ENCODE measurements at regions not wholly inside any gene's neighbourhood (a gene's known extent, or its start where the extent isn't known, plus 50 kb on each side); places are given as distances from the start of the nearest gene placed in this dataset.

GRCh38 chr11:33437529-33437928 is 180.3 kb downstream of the HIPK3 start:
- CTCF ChIA-PET = no interaction called here
- TF ChIP-seq ZNF184 (tag by site-specific recombination; IDR thresholded peaks at IDR 0.05) (no peak), IKZF3 (tag by site-specific recombination; IDR thresholded peaks at IDR 0.05) (no peak), ZNF692 (tag by site-specific recombination; IDR thresholded peaks at IDR 0.05) (no peak), ZNF174 (tag by site-specific recombination; IDR thresholded peaks at IDR 0.05) (no peak), ZNF510 (tag by site-specific recombination; IDR thresholded peaks at IDR 0.05; ENCODE audit: insufficient replicate concordance) (no peak)

GRCh38 chr11:33435216-33435615 is 178.0 kb downstream of the HIPK3 start:
- ChIA-PET POLR2A (no interaction called here), CTCF (no interaction called here)
- Histone ChIP-seq H3K4me1 (ENCODE audit: control insufficient read depth, insufficient read depth, low read length) (no peaks in the 10 kb centered on the region), H3K4me3 (ENCODE audit: low read depth, low read length) (no peak overlapping the region), H3K27ac (ENCODE audit: extremely low read depth, low read depth, low read length) (no peak overlapping the region), H3K36me3 (ENCODE audit: control insufficient read depth in 2 of 2, insufficient read depth in 1 of 2, low read length in 2 of 2) (no peaks in the 10 kb centered on the region), H3K9me3 (ENCODE audit: control insufficient read depth, insufficient read depth, low read depth, low read length) (no peaks in the 10 kb centered on the region)
- no peak for TF ChIP-seq ZNF830 (tag by site-specific recombination; IDR thresholded peaks at IDR 0.05; ENCODE audit: low read depth)
- no peak for TF ChIP-seq ZNF629 (tag by site-specific recombination; IDR thresholded peaks at IDR 0.05)
- TF ChIP-seq ZNF24 (tag by site-specific recombination; IDR thresholded peaks at IDR 0.05) = no peak
- TF ChIP-seq KLF8 (tag by site-specific recombination; IDR thresholded peaks at IDR 0.05) = no peak

More at GRCh38 chr11:33437529-33437928, 180.3 kb downstream of the HIPK3 start:
- H3K9me3 ChIP-seq (ENCODE audit: control insufficient read depth, insufficient read depth, low read depth, low read length) = no peaks in the 10 kb centered on the region
- H3K4me1 ChIP-seq (ENCODE audit: control insufficient read depth, insufficient read depth, low read length) = no peaks in the 10 kb centered on the region
- H3K4me3 ChIP-seq (ENCODE audit: low read depth, low read length) = no peak overlapping the region
- H3K36me3 ChIP-seq (ENCODE audit: control insufficient read depth in 2 of 2, insufficient read depth in 1 of 2, low read length in 2 of 2) = no peaks in the 10 kb centered on the region
- H3K27ac ChIP-seq (ENCODE audit: extremely low read depth, low read depth, low read length) = no peak overlapping the region
- POLR2A ChIA-PET = no interaction called here

GRCh38 chr11:33434294-33434693 is 177.1 kb downstream of the HIPK3 start:
- Histone ChIP-seq H3K9me3 (ENCODE audit: control insufficient read depth, insufficient read depth, low read depth, low read length) (no peaks in the 10 kb centered on the region), H3K36me3 (ENCODE audit: control insufficient read depth in 2 of 2, insufficient read depth in 1 of 2, low read length in 2 of 2) (no peaks in the 10 kb centered on the region), H3K27ac (ENCODE audit: extremely low read depth, low read depth, low read length) (no peak overlapping the region), H3K4me3 (ENCODE audit: low read depth, low read length) (no peak overlapping the region), H3K4me1 (ENCODE audit: control insufficient read depth, insufficient read depth, low read length) (no peaks in the 10 kb centered on the region)
- TF ChIP-seq ZNF530 (tag by site-specific recombination; IDR thresholded peaks at IDR 0.05; ENCODE audit: low read depth) (no peak), ZBTB49 (tag by site-specific recombination; IDR thresholded peaks at IDR 0.05; ENCODE audit: low read depth) (no peak), MEIS1 (CRISPR knock-in tag; IDR thresholded peaks at IDR 0.05; ENCODE audit: borderline replicate concordance) (no peak), ZNF707 (tag by site-specific recombination; IDR thresholded peaks at IDR 0.05) (peak; percentile 88), INSM2 (tag by site-specific recombination; IDR thresholded peaks at IDR 0.05) (no peak), ZNF658 (tag by site-specific recombination; IDR thresholded peaks at IDR 0.05) (no peak)
- ChIA-PET CTCF (no interaction called here), POLR2A (no interaction called here)

Data from HEK293 (cell line).